COLO668 (cell line): ENCODE measurements at regions not wholly inside any gene's neighbourhood (a gene's known extent, or its start where the extent isn't known, plus 50 kb on each side); places are given as distances from the start of the nearest gene placed in this dataset.
"Not testable (repeated sequence)": the region's sequence is repeated elsewhere in the genome, so short reads cannot be mapped to it uniquely, and the experiment has no call there.

Experiments
- DNase-seq: peaks from one replicate; lab custom pipeline; 2025; ENCODE audit not compliant: unreplicated experiment; lab: John Stamatoyannopoulos, UW

DNA sequence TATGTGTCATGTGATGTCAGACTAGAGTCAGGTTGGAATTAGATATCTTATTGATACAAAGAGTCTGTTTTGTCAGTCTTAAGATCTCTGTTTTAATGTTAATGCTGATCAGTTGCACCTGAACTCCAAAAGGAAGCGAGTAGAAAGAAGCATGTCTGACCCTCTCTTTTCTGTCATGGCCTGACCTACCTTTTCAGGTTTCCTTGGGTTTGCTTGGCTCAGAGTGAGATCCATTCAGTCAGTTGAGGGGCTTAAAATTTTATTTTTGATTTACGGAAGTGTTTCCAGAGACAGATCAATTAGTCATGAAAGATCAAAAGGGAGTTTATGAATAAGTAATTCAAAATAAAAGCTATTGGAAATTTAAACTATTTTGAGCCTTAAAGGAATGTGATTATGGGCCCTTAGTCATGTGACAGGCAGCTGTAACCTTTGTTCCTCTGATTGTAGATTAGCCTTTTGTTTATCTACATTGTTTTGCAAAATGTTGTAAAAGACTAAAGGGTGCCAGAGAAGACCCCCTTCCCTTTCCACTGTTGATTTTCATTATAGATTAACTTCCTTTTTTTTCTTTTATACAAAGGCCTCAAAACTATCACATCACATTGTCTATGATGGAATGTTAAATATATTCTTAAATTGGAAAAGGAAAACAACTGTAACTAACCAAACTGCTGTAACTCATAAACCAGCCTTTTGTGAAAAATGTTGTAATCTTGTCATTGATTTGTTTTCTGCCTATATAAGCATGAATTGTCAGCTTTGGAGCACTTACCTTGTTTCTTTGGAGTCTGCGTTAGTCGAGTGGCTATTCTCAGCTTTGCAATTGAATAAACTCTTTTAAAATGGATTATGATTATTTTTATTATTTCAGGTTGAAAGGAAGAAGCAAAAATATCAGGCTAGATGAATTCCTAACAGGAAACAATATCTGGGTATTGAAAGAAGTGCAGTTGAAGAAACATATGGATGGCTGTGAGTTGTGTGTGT is 195.5 kb upstream of the MBL2 start:
- no peak for DNase-seq

DNA sequence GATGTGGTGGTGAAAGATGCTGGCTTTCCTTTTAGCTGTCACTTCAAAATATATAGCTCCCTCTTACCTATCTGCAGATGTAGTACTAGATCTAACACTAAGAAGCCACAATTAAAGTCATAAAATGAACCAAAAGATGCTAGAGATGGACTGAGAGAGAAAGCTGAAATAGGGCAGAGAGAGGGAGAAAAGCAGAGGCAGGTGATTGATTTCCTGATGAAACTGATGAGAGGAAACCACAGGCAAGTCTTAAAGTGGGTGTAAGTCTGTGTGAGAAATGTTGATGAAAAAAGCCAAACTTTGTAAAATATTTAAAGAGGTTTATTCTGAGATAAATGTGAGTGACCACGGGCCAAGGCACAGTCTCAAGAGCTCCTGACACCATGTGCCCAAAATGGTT is 194.3 kb upstream of the MBL2 start:
- no peak for DNase-seq

DNA sequence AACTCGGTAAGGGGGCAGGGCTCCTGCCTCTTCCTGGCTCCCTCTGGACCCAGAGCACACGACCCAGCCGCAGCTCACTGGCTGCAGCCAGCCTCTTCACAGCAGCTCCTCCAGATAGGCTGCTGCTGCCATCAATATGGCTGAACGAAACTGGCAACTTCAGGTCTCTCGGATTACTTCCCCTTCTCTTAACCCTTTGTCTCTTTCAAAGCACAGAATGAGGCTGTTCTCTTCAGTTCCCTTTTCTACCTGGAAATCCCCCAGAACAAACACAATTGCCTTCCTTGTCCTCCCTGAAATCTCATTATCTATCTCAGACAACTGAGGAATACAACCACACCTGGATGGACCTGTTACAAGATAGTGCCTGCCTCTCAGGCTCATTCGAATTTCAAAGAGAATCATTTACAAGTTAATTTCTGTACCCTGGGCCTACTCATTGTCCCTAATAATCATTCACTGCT is 193.4 kb upstream of the MBL2 start:
- no peak for DNase-seq

DNA sequence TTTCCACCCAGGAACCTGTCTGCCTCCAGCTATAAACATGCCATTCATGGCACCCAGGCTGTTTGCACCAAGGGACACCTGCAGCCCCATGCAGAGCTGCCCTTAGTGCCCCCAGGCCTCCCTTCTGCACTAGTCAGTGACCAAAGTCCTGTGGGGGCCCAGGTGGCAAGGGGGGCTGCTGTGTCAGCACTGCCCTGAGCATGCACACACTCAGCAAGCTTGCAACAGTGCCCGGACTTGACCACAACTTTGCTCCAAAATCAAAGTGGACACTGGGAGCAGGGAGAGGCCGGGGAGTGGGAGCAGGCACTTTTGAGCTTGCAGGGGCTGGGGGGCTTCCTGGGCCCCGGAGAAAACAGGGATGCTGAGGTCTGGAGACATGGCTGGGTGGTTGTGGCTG is 192.9 kb upstream of the MBL2 start:
- DNase-seq = no peak

DNA sequence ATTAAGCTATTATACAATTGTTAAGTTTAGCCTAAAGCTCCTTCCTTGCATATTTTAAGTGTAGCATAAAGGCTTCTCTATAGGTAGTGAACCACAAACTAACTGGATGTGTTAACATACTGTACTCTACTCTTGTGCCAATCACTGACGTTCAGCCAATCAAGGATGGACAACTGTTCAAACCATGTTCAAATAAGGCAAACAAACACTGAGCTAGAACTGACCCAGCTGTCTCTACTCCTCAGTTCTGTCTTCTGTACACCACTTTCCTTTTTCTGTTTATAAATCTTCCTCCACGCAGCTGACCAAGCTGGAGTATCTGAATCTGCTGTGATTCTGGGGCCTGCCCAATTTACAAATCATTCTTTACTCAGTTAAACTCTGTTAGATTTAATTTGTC is 188.7 kb upstream of the MBL2 start:
- DNase-seq = no peak

DNA sequence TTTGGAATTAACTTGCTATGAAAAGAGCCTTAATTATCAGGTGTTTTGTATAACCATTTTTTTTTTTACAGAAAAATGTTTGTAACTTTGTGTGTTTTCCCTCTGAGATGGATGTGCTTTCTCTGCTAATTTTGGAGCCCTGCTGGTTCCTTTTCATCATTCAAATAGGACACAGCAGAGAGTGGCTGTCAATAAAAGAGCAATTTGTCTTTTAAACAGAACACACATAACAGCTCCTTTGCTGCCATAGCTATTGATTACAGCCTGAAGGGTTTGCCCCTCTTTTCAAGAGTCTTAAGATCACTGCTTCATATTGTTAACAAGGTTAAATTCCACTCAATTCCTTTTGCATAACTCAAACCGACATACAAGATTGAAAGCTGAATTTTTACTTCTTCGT is 187.2 kb upstream of the MBL2 start:
- no peak for DNase-seq

DNA sequence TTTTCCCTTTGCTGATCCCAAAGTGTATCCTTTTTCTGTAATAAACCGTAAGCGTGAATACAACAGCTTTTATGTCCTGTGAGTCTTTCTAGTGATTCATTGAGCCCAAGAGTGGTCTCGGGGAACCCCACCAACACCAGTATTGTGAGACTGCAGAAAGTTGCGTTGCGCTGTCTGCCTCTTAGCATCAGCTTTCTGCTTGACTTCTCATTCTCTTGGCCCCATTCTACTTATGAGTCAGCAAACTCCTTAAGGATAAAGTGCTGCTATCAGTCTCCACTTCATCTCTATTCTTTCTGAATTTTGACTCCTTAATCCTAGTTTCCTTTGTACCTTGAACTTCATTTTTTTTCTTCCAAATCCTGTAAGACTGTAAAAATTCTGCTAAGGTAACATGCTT is 184.3 kb upstream of the MBL2 start:
- no peak for DNase-seq

DNA sequence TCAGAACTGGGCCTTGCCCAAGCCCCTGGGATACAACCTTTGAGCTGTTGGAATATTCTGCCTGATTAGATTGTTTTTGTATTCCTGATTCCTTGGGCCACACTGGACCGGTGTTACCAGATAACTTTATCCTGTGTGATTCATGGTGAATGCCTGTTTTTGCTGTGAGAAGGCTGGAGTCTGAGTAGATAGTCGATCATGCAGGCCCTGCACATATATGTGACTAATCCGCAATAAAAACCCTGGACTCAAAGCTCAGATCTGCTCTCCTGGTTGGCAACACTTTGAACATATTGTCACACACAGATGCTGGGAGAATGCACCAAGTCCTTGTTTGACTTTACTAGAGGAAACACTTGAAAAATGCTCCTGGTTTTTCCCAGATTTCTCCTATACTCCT is 183.9 kb upstream of the MBL2 start:
- DNase-seq = no peak

DNA sequence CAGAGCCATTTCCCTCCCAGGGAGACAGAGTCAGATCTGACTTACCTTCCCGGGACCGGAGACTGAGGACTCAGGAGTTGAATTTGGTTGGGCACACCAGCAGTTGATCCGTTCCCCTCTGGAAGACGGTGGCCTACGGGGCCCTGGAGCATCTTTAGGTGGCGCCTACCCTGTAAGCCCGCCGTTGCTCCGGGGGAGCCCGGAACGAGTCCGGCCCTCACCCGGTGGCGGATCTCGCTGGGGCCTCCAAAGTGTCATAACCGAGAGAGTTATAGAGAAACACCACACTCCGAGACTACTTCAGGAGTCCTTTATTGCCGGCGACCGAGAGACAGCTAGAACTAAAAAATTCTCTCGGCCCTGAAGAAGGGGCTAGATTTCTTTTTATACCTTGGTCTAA is 182.8 kb upstream of the MBL2 start:
- no peak for DNase-seq

DNA sequence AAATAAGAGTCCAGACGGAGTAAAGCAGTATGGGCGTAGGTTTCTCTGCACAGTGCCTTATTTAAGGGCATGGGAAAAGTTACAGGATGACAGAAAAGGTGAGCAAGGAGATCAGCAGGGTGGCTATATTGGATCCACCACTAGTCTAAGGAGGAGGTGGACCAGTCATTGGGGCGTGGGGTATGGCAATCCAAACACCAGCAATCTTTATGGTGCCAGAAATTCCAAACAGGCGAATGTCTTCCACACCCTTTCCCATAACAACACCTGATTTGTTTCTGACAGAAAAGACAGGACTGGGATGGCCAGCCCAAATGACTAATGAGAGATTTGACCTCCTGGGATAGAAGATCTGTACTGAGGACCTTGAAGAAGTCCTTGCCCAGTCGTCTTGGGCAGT is 181.8 kb upstream of the MBL2 start:
- DNase-seq = no peak

DNA sequence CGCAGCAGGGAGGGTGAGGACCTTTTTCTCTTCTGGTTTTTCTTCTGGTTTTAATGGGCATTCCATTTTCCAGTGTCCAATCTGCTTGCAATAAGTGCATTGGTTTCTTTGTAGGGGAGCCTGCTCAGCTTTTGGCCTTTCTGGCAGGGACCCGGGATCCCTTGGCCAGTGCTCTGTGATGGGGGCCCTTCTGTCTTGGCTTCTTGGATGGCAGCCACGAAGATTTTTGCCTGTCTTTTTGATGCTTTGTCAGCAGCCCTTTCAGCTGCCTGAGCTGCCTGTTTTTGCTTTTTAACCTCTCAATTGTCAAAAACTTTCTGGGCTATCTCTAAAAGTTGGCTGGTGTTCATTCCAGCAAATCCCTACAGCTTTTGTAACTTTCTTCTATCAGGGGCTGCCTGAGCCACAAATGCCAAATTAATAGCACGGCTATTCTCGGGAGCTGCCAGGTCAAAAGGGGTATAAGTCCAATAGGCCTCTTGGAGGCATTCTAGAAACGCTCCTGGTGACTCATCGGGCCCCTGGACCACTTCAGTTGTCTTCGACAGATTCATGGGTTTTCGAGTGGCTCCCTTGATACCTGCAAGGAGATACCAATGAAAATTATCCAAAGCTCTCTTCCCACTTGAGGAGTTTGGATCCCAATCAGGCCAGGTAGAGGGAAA is 179.9 kb upstream of the MBL2 start:
- no peak for DNase-seq

DNA sequence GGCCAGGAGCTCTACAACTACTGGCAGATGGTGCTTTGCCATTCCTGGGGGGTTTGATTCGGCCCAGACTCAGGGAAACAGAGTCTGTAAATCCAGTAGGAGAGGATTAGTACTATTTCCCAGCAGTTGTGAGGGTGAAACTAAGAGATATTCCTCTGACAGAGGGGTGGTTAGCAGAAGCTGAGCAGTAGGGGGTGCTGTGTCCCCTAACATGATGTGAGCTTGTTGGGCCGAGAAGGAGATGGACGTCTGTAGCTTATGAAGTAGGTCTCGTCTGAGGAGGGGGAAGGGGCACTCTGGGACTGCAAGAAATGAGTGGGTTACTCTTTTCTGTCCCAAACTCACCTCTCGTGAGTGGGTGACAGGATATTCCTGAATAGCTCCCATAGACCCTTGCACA is 179.2 kb upstream of the MBL2 start:
- peak; percentile 53 for DNase-seq

DNA sequence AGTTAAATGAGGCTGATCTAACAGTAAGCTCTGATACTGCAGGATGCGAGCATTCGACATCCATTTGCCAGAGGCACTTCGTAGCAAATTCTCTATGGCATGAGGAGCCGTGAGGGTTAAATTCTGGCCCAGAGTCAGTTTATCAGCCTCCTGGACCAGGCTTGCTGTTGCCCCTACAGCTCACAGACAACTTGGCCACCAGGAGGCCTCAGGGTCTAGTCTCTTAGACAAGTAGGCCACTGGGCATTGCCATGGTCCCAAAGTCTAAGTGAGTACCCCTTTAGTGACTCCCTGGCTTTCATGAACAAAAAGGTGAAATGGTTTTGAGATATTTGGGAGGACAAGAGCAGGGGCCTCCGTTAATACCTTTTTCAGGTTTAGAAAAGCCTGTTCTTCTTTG is 178.0 kb upstream of the MBL2 start:
- DNase-seq = no peak

DNA sequence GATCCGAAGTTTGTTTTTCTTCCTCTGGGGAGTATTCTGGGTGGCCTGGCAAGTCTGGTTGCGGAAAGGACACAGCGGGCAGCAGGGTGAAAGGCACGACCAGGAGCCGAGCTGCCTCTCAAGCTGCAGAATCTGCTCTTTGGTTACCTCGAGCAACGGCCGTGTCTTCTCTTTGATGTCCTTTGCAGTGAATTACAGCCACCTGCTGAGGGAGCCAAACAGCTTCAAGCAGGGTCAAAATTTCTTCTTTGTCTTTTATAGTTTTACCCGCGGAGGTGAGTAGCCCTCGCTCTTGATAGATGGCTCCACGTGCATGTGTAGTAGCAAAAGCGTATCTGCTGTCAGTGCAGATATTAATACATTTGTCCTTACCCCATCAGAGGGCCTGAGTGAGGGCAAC is 177.3 kb upstream of the MBL2 start:
- DNase-seq = no peak

DNA sequence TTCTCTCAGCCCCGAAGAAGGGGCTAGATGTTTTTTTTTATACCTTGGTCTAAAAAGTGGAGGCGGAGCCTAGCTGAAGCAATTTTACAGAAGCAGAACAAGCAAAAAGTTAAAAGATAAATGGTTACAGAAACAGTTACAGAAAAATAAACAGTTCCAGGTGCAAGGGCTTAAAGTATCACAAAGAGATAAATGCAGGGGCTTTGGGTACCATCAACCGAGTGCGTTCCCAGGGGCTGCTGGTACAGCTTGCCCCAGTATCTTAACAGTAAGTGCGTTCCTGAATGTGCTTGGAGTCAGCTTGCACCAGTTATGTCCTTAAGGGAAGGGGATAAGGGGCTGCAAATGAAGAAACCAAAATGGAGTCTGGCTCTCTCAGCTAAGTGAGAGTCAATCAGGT is 173.9 kb upstream of the MBL2 start:
- DNase-seq = no peak

DNA sequence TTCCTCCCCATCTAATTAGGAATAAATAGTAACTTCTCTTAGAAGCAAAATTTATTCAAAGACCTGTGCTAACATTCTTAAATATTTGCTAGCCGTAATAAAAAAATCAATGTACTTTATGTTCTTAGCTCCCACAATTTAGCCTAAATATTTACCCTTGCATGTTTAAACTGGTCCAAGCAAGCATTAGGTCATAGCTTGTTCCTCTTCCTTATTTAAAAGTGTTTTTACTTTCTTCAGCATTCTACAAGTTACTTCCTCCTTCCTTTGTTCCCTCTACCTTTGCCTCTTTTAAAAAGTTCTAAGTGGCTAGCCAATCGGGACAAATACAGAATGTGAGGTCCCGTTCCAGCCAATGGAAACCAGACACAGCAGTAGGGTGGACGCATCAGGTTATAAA is 172.9 kb upstream of the MBL2 start:
- DNase-seq = not testable (repeated sequence)

DNA sequence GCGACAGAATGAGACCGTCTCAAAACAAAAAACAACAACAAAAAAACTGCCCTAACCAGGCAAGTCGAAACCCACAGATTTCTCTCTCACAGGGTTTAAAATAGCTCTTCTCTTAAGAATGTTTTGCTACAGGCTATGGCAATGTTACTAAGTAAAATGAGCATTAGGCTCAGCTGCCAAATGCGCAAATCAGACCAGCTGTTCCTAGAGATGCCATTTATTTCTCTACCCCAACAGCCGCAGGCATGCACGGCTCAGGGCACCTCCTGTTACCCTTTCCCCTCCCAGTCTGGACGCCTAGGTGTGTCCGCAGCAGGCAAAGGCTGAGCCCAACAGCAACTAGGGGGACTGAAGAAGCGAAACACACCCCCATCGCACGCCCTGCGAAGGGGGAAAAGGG is 168.3 kb upstream of the MBL2 start:
- no peak for DNase-seq

DNA sequence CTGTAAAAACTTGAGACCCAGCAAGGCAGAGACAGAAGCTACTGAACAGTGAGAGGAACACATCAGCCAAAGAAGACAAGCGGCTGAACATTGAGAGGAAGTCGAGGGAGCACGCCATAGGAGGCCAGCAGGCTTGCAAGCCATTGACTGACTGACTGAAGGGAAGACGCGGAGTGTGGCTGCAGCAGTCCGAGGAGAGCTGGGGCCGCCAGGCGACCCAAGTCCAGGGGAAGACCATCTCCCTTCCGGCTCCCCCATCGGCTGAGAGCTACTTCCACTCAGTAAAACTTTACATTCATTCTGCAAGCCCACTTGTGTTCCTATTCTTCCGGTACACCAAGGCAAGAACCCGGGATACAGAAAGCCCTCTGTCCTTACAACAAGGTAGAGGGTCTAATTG is 167.3 kb upstream of the MBL2 start:
- DNase-seq = no peak

DNA sequence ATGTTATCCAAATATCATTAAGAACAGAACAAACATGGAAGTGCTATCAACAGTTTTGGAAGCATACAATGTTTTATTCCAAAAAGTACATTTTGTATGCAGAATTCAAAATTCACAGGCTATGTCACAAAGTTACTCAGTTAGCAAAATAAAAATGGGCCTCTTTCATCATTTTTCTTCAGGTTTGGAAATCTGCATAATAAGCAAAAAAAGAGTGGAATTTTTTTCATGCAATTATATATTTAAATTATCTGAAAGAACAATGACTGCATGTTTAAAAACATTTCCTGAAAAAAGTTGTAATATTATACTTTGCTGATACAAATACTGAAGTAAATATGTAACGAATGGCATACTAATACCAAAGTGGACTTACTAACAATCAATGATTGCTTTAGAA is 161.2 kb upstream of the MBL2 start:
- no peak for DNase-seq

DNA sequence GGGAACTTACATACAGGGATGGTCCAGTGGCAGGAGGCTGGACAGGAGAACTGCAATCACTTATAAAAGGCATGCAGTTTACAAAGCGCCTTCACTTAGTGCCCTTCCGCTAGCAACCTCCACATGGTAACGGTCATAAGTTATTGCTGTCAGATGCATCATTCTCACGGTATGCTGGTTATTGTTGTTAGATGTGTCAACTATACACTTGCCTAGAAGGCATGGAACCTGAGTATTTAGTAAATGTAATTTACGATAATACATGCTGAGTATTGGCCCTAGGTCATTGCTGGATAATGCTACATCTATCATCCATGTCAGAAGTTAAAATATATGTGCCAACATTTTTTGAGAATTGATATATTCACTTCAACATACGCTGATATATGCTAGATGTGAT is 155.1 kb upstream of the MBL2 start:
- no peak for DNase-seq

DNA sequence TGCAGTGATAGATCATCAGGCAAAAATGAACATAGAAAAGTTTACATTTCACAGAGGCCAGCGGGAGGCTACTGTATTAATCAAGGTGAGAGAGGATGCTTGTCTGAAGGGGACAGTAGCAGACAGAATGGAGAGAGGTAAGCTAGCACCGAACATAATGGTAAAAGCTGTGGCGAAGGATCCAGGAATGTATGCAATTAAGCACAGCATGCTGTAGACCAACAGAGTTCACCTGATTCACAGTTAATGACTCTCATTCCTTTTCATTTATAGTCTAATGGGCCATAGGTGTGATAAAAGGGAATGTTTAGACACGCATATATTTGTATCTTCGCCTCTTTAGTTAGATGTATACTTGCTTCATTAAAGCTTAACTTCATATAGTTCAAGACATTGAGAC is 150.9 kb upstream of the MBL2 start:
- DNase-seq = no peak

DNA sequence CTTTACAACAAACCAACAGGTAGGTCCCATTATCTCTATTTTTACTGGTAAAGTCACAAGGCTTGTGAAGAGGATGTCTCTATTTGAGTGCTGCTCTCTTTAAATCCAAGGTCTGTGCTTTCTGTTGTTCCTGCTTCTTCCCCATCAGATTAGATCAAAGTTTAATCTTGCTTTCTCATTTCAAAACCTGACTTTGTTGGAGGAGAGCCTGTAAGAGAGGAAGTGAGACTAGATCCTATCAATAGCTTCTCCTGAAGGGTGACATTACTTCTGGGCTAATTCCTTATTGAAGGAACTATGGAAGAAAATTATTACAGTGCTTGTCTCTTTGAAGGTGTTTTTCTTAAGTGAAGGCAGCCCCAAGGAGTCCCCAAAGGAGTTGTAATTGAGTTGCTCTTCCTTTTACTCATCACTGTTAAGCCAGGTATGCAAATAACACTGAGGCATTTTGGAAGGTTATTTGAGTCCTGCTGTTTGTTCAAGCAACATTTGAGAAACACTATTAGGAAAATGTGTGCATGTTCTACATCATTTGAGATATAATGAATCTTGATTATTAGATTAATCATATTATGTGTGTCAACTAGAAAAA is 146.2 kb upstream of the MBL2 start:
- no peak for DNase-seq
